Gastrocnemius medialis (tissue), 4 donors: ENCODE measurements at regions not wholly inside any gene's neighbourhood (a gene's known extent, or its start where the extent isn't known, plus 50 kb on each side); places are given as distances from the start of the nearest gene placed in this dataset.

Experiments
- ATAC-seq, 2 donors: fragments of 150-250 bp; one replicate each; pipeline ENCODE4 v1.9.1; 2016
- DNase-seq, 2 donors: peaks; one replicate each; pipeline ENCODE4 v3.0.0-alpha.2; 2019
- H3K27ac ChIP-seq, 4 donors: fragments of 200-600 bp; sonication (generic); 1 replicate in 1 of 4; 2 replicates in 3 of 4; pipeline ENCODE4 v1.5.1; 2016 to 2018; ENCODE audit warnings: mild to moderate bottlenecking in 2 of 4, moderate library complexity in 1 of 4
- H3K27me3 ChIP-seq, 3 donors: fragments of 200-600 bp; sonication (generic) in 2 of 3; 1 replicate in 1 of 3; 2 replicates in 2 of 3; pipeline versions ENCODE4 v1.5.1 to v1.6.0; 2016 to 2019; ENCODE audit warnings: mild to moderate bottlenecking in 1 of 3, moderate library complexity in 1 of 3
- H3K36me3 ChIP-seq, 2 donors: fragments of 200-600 bp; sonication (generic) in 1 of 2; one replicate each; pipeline ENCODE4 v1.5.1; 2017 to 2018
- H3K4me1 ChIP-seq, 2 donors: fragments of 200-600 bp; sonication (generic) in 1 of 2; one replicate each; pipeline ENCODE4 v1.5.1; 2016 to 2017; ENCODE audit warnings: mild to moderate bottlenecking in 2 of 2
- H3K4me3 ChIP-seq, 4 donors: fragments of 200-600 bp; sonication (generic) in 3 of 4; 1 replicate in 1 of 4; 2 replicates in 3 of 4; pipeline ENCODE4 v1.5.1; 2016 to 2019; ENCODE audit warnings: mild to moderate bottlenecking in 2 of 4
- H3K9me3 ChIP-seq, 3 donors: fragments of 200-600 bp; sonication (generic) in 2 of 3; 1 replicate in 1 of 3; 2 replicates in 2 of 3; pipeline ENCODE4 v1.5.1; 2016 to 2019
- CTCF ChIP-seq, 5 experiments: fragments of 450-650 bp in 3 of 5; fragments of 200-600 bp in 2 of 5; sonication (generic) in 2 of 5; IDR thresholded peaks in 4 of 5; conservative IDR thresholded peaks in 1 of 5; 1 replicate in 4 of 5; 2 replicates in 1 of 5; pipeline ENCODE4 v1.5.1; 2016 to 2019; ENCODE audit warnings: antibody characterized with exemption in 5 of 5, mild to moderate bottlenecking in 3 of 5, moderate library complexity in 3 of 5
- POLR2A ChIP-seq, 2 donors: fragments of 450-650 bp; IDR thresholded peaks; one replicate each; pipeline ENCODE4 v1.6.1; 2017; ENCODE audit warnings: antibody characterized with exemption in 2 of 2, mild to moderate bottlenecking in 2 of 2, moderate library complexity in 2 of 2
- in situ Hi-C, 4 donors: fragments of 200-750 bp; cut with MboI; loops; one replicate each; pipeline versions ENCODE4 v1.15.0 to v1.8.0; 2017; ENCODE audit warnings: low sequenced_read_pairs in 4 of 4
- intact Hi-C: fragments of 100-400 bp; cut with DNase I; formaldehyde crosslinking; loops from one replicate; pipeline ENCODE4 v1.15.1; 2023; ENCODE audit warnings: low total_unique reads

GRCh38 chr7:55272328-55272727 lies 92.8 kb upstream of the LANCL2 start:
- no peaks in the 10 kb centered on the region for H3K4me1 ChIP-seq

GRCh38 chr7:55273186-55273980 lies 91.8 kb upstream of the LANCL2 start:
- in situ Hi-C loops: loop anchor here in 1 of 4 donors (10.0 kb wide), 1 partner anchor 141 kb away; no protein-coding TSS in a partner anchor
- H3K4me3 ChIP-seq: no peak overlapping the region
- no peak overlapping the region for H3K27ac ChIP-seq
- H3K36me3 ChIP-seq: no peaks in the 10 kb centered on the region
- intact Hi-C loops: no loop called here
- H3K27me3 ChIP-seq: no peaks in the 10 kb centered on the region
- H3K9me3 ChIP-seq: no peaks in the 10 kb centered on the region
- TF ChIP-seq POLR2A (IDR thresholded peaks at IDR 0.05) (no peak), CTCF (IDR thresholded peaks at IDR 0.05 in 4 of 5, conservative IDR thresholded peaks at IDR 0.05 in 1 of 5) (no peak)
- ATAC-seq: no peak
- no peak for DNase-seq
- no peaks in the 10 kb centered on the region for H3K4me1 ChIP-seq

More at GRCh38 chr7:55272328-55272727, 92.8 kb upstream of the LANCL2 start:
- H3K9me3 ChIP-seq: no peaks in the 10 kb centered on the region
- no peak for ATAC-seq
- no peak overlapping the region for H3K4me3 ChIP-seq
- DNase-seq: no peak
- in situ Hi-C loops (loop anchor here in 1 of 4 donors (10.0 kb wide), 1 partner anchor 142 kb away; no protein-coding TSS in a partner anchor), intact Hi-C loops (no loop called here)
- no peaks in the 10 kb centered on the region for H3K27me3 ChIP-seq
- H3K27ac ChIP-seq: no peak overlapping the region
- no peak for TF ChIP-seq POLR2A (IDR thresholded peaks at IDR 0.05)
- no peak for TF ChIP-seq CTCF (IDR thresholded peaks at IDR 0.05 in 4 of 5, conservative IDR thresholded peaks at IDR 0.05 in 1 of 5)
- no peaks in the 10 kb centered on the region for H3K36me3 ChIP-seq

- ATAC-seq (no peak), DNase-seq (no peak)
- Histone ChIP-seq H3K4me1 (no peaks in the 10 kb centered on the region), H3K27ac (no peak overlapping the region), H3K4me3 (no peak overlapping the region), H3K9me3 (no peaks in the 10 kb centered on the region), H3K36me3 (no peaks in the 10 kb centered on the region), H3K27me3 (no peaks in the 10 kb centered on the region)
- intact Hi-C loops: no loop called here
- TF ChIP-seq POLR2A (IDR thresholded peaks at IDR 0.05): no peak
- no peak for TF ChIP-seq CTCF (IDR thresholded peaks at IDR 0.05 in 4 of 5, conservative IDR thresholded peaks at IDR 0.05 in 1 of 5)
- in situ Hi-C loops: loop anchor here in 1 of 4 donors (10.0 kb wide), 1 partner anchor 141 kb away; no protein-coding TSS in a partner anchor
Observed at GRCh38 chr7:55274156-55274555, 91.0 kb upstream of the LANCL2 start.

GRCh38 chr7:55275291-55276200 lies 89.6 kb upstream of the LANCL2 start:
- Histone ChIP-seq H3K4me1 (no peaks in the 10 kb centered on the region), H3K4me3 (no peak overlapping the region), H3K9me3 (no peaks in the 10 kb centered on the region), H3K27me3 (no peaks in the 10 kb centered on the region), H3K27ac (no peak overlapping the region), H3K36me3 (no peaks in the 10 kb centered on the region)
- TF ChIP-seq CTCF (IDR thresholded peaks at IDR 0.05 in 4 of 5, conservative IDR thresholded peaks at IDR 0.05 in 1 of 5) (no peak), POLR2A (IDR thresholded peaks at IDR 0.05) (no peak)
- in situ Hi-C loops: loop anchor here in 3 of 4 donors (5.0 to 25.0 kb wide), 3 partner anchors 139 to 312 kb away; no protein-coding TSS in a partner anchor
- DNase-seq (no peak), ATAC-seq (no peak)
- intact Hi-C loops: no loop called here
